Suprapubic skin (tissue), 4 donors: ENCODE measurements at regions not wholly inside any gene's neighbourhood (a gene's known extent, or its start where the extent isn't known, plus 50 kb on each side); places are given as distances from the start of the nearest gene placed in this dataset.
"Not testable (repeated sequence)": the region's sequence is repeated elsewhere in the genome, so short reads cannot be mapped to it uniquely, and the experiment has no call there.

Experiments
- CTCF ChIP-seq, 2 donors: fragments of 200-600 bp in 1 of 2; fragments of 450-650 bp in 1 of 2; sonication (generic) in 1 of 2; IDR thresholded peaks; one replicate each; pipeline ENCODE4 v1.5.1; 2016 to 2019; ENCODE audit warnings: antibody characterized with exemption in 2 of 2, mild to moderate bottlenecking in 1 of 2, moderate library complexity in 1 of 2
- EP300 ChIP-seq: sonication (generic); formaldehyde crosslinking; IDR thresholded peaks from one replicate; pipeline ENCODE4 v1.6.1; 2017; ENCODE audit warnings: antibody characterized with exemption
- POLR2A ChIP-seq, 2 donors: fragments of 450-650 bp; IDR thresholded peaks; one replicate each; pipeline ENCODE4 v1.6.1; 2017; ENCODE audit warnings: antibody characterized with exemption in 2 of 2, mild to moderate bottlenecking in 2 of 2, moderate library complexity in 2 of 2
- POLR2AphosphoS5 ChIP-seq, 3 donors: sonication (generic); formaldehyde crosslinking; IDR thresholded peaks; one replicate each; pipeline ENCODE4 v1.6.1; 2017; ENCODE audit warnings: antibody characterized with exemption in 3 of 3

DNA sequence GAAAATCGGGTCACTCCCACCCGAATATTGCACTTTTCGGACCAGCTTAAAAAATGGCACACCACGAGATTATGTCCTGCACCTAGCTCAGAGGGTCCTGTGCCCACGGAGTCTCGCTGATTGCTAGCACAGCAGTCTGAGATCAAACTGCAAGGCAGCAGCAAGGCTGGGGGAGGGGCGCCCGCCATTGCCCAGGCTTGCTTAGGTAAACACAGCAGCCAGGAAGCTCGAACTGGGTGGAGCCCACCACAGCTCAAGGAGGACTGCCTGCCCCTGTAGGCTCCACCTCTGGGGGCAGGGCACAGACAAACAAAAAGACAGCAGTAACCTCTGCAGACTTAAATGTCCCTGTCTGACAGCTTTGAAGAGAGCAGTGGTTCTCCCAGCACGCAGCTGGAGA lies 405.3 kb downstream of the PTH2R start:
- not testable (repeated sequence) for TF ChIP-seq POLR2A (IDR thresholded peaks at IDR 0.05); CTCF (IDR thresholded peaks at IDR 0.05); POLR2AphosphoS5 (IDR thresholded peaks at IDR 0.05); EP300
